Uterus (tissue), 2 donors: ENCODE measurements at regions not wholly inside any gene's neighbourhood (a gene's known extent, or its start where the extent isn't known, plus 50 kb on each side); places are given as distances from the start of the nearest gene placed in this dataset.

Experiments used
- CTCF ChIP-seq, 4 experiments: fragments of 200-600 bp in 2 of 4; fragments of 450-650 bp in 2 of 4; sonication (generic) in 2 of 4; IDR thresholded peaks; one replicate each; pipeline ENCODE4 v1.5.1; 2016 to 2019; ENCODE audit warnings: antibody characterized with exemption in 4 of 4, mild to moderate bottlenecking in 2 of 4, moderate library complexity in 1 of 4
- POLR2A ChIP-seq, 2 donors: fragments of 450-650 bp; IDR thresholded peaks; one replicate each; pipeline ENCODE4 v1.6.1; 2016; ENCODE audit warnings: antibody characterized with exemption in 2 of 2, mild to moderate bottlenecking in 1 of 2, moderate library complexity in 1 of 2

GRCh38 chr7:441684-442421, 77.8 kb downstream of the PDGFA start:
- TF ChIP-seq CTCF (IDR thresholded peaks at IDR 0.05), result no peak
- no peak for TF ChIP-seq POLR2A (IDR thresholded peaks at IDR 0.05)
